ENCODE measurements at regions not wholly inside any gene's neighbourhood (a gene's known extent, or its start where the extent isn't known, plus 50 kb on each side); places are given as distances from the start of the nearest gene placed in this dataset.
"Not testable (repeated sequence)": the region's sequence is repeated elsewhere in the genome, so short reads cannot be mapped to it uniquely, and the experiment has no call there.

DNA sequence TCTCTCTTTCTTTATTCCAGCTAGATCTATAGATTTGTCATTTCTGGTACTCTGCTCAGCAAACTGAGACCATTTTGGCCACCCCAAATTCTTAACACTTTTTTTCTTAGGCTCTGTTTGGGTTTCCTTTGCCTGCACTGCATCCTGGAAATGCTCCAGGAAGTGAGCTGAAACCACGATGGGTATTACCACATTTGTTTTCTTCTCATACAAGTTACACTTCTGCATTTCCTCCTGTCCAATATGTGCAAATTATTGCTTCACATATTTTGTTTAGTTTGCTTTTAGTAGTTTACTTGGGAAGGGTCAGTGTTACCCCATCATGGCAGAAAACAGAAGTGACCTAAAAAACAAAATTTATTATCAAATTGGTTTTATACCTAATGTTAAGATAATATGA, 498.6 kb upstream of the GRIN3A start:
- Histone ChIP-seq H3K27ac (ENCODE audit: low read length in 2 of 2) (no peak overlapping the region), H3K9ac (ENCODE audit: low read length) (no peak overlapping the region)

DNA sequence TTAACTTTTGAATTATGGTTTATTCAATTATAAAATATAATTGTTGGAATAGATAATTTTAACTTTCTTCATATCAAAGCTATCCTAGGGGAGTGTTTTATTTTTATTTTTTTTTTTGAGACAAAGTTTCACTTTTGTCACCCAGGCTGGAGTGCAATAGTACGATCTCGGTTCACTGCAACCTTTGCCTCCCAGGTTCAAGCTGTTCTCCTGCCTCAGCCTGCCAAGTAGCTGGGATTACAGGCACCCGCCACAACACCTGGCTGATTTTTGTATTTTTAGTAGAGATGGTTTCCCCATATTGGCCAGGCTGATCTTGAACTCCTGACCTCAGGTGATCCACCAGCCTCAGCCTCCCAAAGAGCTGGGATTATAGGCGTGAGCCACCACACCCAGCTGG, 489.0 kb upstream of the GRIN3A start:
- H2AFZ ChIP-seq (ENCODE audit: insufficient read depth, low read depth, low read length, poor library complexity, severe bottlenecking) = not testable (repeated sequence)

More for the DNA sequence above, 498.6 kb upstream of the GRIN3A start:
- no peak overlapping the region for H3K4me2 ChIP-seq (replicated peaks; ENCODE audit: low read depth, low read length, poor library complexity, severe bottlenecking)
- H3K4me1 ChIP-seq (ENCODE audit: control insufficient read depth in 2 of 2, insufficient read depth in 2 of 2, low read length in 2 of 2) = no peaks in the 10 kb centered on the region
- no peaks in the 10 kb centered on the region for H3K27me3 ChIP-seq (replicated peaks in 1 of 4; ENCODE audit: control extremely low read depth in 1 of 4, control insufficient read depth in 3 of 4, insufficient read depth in 4 of 4, low read length in 3 of 4)
- CTCF ChIA-PET = no interaction called here
- TF ChIP-seq, protein P1, sequence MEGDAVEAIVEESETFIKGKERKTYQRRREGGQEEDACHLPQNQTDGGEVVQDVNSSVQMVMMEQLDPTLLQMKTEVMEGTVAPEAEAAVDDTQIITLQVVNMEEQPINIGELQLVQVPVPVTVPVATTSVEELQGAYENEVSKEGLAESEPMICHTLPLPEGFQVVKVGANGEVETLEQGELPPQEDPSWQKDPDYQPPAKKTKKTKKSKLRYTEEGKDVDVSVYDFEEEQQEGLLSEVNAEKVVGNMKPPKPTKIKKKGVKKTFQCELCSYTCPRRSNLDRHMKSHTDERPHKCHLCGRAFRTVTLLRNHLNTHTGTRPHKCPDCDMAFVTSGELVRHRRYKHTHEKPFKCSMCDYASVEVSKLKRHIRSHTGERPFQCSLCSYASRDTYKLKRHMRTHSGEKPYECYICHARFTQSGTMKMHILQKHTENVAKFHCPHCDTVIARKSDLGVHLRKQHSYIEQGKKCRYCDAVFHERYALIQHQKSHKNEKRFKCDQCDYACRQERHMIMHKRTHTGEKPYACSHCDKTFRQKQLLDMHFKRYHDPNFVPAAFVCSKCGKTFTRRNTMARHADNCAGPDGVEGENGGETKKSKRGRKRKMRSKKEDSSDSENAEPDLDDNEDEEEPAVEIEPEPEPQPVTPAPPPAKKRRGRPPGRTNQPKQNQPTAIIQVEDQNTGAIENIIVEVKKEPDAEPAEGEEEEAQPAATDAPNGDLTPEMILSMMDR (IDR thresholded peaks at IDR 0.05) = no peak
- no peak for TF ChIP-seq EZH2 (IDR thresholded peaks at IDR 0.05; ENCODE audit: borderline replicate concordance, insufficient read depth, low read depth, low read length, poor library complexity, severe bottlenecking)
- no peaks in the 10 kb centered on the region for H3K4me1 Mint-ChIP-seq
- WGBS (ENCODE audit: insufficient coverage) = no CpG with 5 or more reads among the region's 1 CpG
- no peaks in the 10 kb centered on the region for H3K9me3 ChIP-seq (ENCODE audit: control extremely low read depth in 1 of 3, control insufficient read depth in 2 of 3, insufficient read depth in 1 of 3, low read length in 2 of 3)
- intact Hi-C loops (cut with micrococcal nuclease) = no loop called here
- H3K27ac Mint-ChIP-seq = no peak overlapping the region
- no peaks in the 10 kb centered on the region for H3K27me3 Mint-ChIP-seq
- peaks cover 3% of the 10 kb centered on the region for H3K9me3 Mint-ChIP-seq (ENCODE audit: insufficient read depth)
- H2AFZ ChIP-seq (ENCODE audit: insufficient read depth, low read depth, low read length, poor library complexity, severe bottlenecking) = no peak overlapping the region
- H3K4me3 ChIP-seq (ENCODE audit: control extremely low read depth in 1 of 5, extremely low read depth in 1 of 5, insufficient read depth in 1 of 5, low read depth in 2 of 5, low read length in 4 of 5) = no peak overlapping the region
- POLR2A ChIA-PET = no interaction called here
- DNase-seq (no peak), ATAC-seq (ENCODE audit: low read depth) (no peak)
- H4K20me1 ChIP-seq (ENCODE audit: control insufficient read depth, insufficient read depth, low read length, poor library complexity, severe bottlenecking) = no peaks in the 10 kb centered on the region
- H3K79me2 ChIP-seq (ENCODE audit: control insufficient read depth, insufficient read depth, low read length) = no peaks in the 10 kb centered on the region
- no peak overlapping the region for H3K4me3 Mint-ChIP-seq
- no peaks in the 10 kb centered on the region for H3K36me3 ChIP-seq (replicated peaks in 1 of 2; ENCODE audit: control extremely low read depth in 1 of 2, control insufficient read depth in 1 of 2, extremely low read depth in 1 of 2, insufficient read depth in 2 of 2, low read length in 1 of 2)

More for the DNA sequence above, 489.0 kb upstream of the GRIN3A start:
- H3K4me1 Mint-ChIP-seq; POLR2A ChIA-PET; H3K9ac ChIP-seq (ENCODE audit: low read length); H3K79me2 ChIP-seq (ENCODE audit: control insufficient read depth, insufficient read depth, low read length); H3K9me3 ChIP-seq (ENCODE audit: control extremely low read depth in 1 of 3, control insufficient read depth in 2 of 3, insufficient read depth in 1 of 3, low read length in 2 of 3); H3K27ac Mint-ChIP-seq; H3K9me3 Mint-ChIP-seq (ENCODE audit: insufficient read depth); H3K4me3 ChIP-seq (ENCODE audit: control extremely low read depth in 1 of 5, extremely low read depth in 1 of 5, insufficient read depth in 1 of 5, low read depth in 2 of 5, low read length in 4 of 5); H3K27ac ChIP-seq (ENCODE audit: low read length in 2 of 2); H3K27me3 ChIP-seq (replicated peaks in 1 of 4; ENCODE audit: control extremely low read depth in 1 of 4, control insufficient read depth in 3 of 4, insufficient read depth in 4 of 4, low read length in 3 of 4); H4K20me1 ChIP-seq (ENCODE audit: control insufficient read depth, insufficient read depth, low read length, poor library complexity, severe bottlenecking); ATAC-seq (ENCODE audit: low read depth); H3K4me2 ChIP-seq (replicated peaks; ENCODE audit: low read depth, low read length, poor library complexity, severe bottlenecking); intact Hi-C loops (cut with micrococcal nuclease); DNase-seq; CTCF ChIA-PET; H3K4me1 ChIP-seq (ENCODE audit: control insufficient read depth in 2 of 2, insufficient read depth in 2 of 2, low read length in 2 of 2); H3K27me3 Mint-ChIP-seq; H3K36me3 ChIP-seq (replicated peaks in 1 of 2; ENCODE audit: control extremely low read depth in 1 of 2, control insufficient read depth in 1 of 2, extremely low read depth in 1 of 2, insufficient read depth in 2 of 2, low read length in 1 of 2); H3K4me3 Mint-ChIP-seq: not testable (repeated sequence)
- WGBS (ENCODE audit: insufficient coverage) = 90% methylated on average over 2 of the region's 4 CpGs

Measured in B cell (primary cell).